Effector CD8-positive, alpha-beta T cell (primary cell): ENCODE measurements at regions not wholly inside any gene's neighbourhood (a gene's known extent, or its start where the extent isn't known, plus 50 kb on each side); places are given as distances from the start of the nearest gene placed in this dataset.
"Not testable (repeated sequence)": the region's sequence is repeated elsewhere in the genome, so short reads cannot be mapped to it uniquely, and the experiment has no call there.

ENCODE experiments used
- DNase-seq: peaks from one replicate; lab custom pipeline; 2025; lab: John Stamatoyannopoulos, UW

DNA sequence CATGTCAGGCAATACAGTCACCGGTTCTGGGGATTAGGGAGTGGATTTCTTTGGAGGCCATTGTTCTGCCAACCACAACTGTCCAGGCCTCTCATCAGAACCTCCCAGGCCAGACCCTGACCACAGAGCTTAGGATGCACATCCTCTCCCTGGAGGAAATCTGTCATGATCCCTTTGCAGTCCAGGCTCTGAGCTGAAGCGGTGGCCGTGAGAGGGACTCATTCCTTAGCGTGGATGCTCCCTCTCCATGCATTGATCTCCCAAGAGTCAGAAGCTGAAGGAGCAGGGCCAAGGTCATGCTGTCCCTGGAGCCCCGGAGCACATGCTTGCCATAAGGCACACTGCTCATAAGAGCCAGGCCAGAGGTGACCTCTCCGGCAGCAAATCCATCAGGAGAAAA is 181.4 kb downstream of the COPRS start:
- DNase-seq, result no peak

DNA sequence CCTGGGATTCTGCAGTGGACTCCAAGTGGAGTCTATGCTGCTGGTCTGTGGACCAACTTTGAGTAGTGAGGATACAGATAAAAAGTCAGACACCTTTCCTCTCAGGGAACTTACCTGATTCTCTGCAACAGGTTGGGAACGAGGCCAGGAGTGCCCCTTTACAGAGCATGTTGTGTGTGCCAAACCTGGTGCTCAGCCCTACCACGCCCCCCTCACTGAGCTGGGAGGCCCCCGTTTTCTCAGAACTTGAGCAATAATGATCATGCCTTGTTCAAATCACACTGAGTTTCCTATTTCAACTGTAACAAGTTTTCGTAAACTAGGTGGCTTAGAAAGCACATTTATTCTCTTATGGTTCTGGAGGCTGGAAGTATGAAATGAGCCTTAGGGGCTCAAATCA is 182.0 kb downstream of the COPRS start:
- no peak for DNase-seq

DNA sequence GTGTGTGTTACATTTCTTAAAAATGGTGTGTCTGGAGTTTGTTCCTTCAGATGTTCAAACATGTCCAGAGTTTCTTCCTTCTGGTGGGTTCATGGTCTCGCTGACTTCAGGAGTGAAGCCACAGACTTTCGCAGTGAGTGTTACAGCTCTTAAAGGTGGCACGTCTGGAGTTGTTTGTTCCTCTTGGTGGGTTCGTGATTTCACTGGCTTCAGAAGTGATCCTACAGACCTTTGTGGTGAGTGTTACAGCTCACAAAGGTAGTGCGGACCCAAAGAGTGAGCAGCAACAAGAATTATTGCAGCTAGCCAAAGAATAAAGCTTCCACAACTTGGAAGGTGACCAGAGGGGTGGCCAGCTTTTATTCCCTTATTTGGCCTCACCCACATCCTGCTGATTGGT is 183.7 kb downstream of the COPRS start:
- not testable (repeated sequence) for DNase-seq

DNA sequence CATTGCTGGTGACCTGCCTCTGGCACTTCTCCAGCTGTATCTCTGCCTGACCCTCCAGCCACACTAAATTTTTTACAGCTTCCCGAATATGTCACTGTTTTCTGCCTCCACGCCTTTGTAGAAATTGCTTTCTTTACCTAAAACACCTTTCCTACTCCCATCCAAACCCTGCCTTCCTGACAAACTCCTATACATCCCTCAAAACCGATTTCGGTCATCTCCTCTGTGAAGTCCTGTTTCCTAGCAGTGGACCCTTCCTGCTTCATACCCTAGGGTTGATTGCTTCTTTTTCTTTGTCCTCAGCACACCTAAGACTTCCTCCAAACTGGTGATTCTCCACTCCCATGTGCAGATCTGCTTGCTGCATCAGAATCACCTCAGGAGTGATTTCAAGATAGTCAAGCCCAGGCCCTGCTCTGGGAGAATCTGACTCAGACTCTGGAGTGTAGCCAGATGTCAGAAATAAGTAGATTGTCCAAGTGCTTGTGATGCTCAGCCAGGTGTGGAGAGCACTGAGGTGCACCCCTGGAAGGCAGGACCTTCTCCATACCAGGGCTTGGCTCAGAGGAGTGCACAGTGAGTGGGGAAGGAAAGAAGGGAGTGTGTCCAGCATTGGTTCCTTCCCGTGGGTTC is 184.2 kb downstream of the COPRS start:
- DNase-seq, result no peak

DNA sequence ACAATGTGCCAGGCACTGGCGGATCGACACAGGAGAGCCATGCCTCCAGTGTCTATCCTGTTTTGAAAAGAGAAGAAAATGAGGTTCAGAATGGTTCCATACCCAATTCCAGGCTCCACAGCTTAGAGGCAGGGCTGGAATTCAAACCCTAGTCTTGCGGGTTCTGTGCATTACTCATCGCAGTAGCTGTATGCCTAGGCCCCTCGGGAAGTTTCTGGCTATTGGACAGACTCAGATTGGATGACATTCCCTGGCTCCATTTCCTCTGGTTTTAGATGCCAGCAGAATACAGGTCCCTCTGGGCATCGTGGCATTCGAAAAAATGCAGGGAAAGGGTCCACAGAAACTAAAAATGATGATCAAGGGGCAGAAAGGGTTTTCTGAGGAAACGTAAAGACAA is 184.7 kb downstream of the COPRS start:
- no peak for DNase-seq

DNA sequence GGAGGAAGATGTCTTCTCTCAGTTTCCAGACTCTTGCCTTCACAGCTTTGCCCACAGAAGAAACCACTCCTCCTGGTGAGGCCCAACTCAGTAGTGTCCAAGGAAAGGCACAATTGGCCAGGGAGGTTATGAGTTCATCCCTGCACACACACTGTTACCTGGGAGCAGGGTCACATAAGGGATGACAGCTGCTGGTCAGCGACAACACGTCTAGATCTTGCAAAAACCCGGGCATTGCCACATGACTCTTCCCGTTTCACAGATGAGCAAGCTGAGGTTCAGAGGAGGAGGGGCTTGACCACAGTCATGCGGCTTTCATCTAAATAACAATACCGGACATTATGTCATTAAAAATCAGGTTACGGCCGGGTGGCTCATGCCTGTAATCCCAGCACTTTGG is 186.0 kb downstream of the COPRS start:
- DNase-seq, result no peak

DNA sequence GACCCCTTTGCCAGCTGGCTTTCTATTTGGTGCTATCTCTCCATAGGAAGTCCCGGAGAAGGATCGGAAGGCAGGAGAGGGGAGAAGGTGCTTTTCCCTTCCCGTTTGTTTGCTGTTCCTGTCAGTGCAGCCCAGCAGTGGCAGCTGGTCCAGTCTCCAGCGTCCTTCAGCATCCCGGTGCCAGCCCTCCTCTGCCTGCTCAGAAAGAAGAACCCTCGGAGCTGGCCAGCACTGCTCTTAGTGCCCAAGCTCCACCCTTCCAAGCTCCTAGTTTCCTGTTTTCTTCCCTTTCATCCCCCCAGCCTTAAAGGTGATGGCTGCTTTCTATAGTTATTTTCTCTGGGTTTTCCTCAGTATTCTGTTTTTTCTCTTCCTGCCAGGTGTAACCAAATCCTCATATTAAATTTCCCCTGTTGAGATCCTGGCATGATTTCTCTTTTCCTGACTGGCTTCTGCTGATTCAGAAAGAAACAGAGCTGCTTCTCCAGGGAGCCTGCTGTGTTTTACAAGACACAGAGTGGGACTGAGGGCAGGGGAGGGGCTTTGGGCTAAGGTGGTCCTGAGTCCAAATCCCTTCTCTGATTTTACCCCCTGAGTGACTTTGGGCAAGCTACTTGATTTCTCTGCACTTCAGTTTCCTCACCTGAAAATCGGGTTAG is 186.8 kb downstream of the COPRS start:
- no peak for DNase-seq

DNA sequence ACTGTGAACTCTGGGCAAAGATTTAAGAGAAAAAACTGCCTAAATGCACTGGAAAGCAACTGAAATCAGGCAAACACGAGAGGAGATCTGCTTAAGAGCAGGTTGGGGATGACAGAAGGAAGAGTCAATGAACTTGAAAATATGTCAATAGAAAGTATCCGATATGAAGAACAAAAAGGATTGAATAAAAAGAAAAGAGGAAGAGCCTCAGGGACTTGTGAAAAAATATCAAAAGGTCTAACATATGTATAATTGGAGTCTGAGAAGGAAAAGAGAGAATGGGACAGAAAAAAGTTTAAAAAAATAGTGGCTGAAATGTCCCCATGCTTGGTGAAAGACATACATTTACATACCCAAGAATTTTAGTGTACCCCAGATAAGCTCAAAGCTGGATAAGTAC is 195.5 kb downstream of the COPRS start:
- no peak for DNase-seq

DNA sequence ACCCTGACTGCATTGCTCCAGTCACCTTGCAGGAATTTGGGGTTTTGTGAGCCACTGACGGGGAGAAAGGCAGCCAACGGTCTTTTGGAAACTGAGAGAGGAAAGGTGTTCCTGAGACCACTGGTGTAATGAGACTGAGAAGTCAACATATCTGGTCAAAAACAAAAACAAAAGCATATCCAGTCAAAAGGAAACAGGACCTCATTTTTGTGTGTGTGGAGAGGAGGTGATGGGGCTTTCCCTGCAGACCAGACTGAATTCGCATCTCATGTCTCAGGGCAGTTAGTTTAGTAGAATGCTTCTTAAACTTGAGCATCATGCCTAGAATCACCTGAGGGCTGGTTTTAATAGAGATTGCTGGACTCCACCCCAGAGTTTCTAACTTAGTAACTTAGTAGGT is 198.4 kb downstream of the COPRS start:
- DNase-seq, result no peak

DNA sequence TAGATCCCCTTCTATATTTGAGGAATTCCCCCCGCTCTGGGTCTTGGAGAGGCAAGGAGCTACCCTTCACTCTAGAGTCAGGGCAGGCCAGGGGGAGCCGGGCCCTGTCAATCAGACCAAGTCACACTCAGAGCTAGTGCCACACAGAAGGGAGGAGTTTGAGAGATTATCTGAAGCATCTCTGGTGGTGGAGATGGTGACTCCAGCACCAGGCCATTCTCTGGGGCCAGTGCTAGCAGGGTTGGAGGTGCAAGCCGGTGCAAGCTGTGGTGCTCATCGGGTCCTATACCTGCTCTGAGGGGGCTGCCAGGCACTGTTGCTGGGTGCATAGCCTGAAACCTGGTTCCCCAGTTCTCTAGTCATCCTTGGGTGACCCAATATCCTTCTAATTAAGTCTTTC is 201.2 kb downstream of the COPRS start:
- no peak for DNase-seq

DNA sequence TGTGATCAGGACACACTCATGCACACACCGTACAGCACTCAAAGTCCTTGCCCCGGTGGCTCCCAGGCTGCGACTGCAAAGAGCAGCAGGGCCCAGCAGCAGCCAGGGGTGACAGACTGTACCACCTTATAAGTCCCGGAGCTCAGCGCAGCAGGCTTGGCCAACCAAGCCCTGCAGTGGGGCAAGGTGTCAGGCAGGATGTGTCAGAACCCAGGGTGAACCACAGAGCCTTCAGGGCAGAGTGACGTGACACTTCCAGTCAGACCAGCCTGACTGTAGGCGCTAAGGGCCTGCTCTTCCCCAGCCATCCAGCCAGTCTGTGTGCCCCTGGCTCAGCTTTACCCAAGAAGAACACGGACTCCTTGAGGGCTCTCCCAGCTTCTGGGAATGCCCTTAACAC is 204.1 kb downstream of the COPRS start:
- DNase-seq, result peak; percentile 1

DNA sequence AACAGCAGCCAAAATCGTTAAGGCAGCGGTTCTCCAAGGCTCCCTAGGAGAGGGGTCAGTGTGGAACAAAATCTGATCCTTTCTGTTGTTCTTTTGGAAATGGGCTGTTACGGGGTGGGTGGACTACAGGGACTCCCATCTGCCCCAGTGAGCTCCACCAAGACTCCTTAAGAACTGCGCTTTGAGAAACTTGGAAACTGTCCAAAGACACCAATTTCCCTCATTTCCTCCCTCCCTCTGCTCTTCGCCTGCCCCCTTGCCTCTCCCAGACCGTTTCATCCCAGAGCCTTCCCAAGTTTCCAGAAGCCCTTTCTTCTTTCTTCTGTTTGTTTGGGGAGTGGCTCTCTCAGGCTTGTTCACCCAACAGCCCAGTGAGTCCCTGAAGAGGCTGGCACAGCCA is 205.4 kb downstream of the COPRS start:
- no peak for DNase-seq

DNA sequence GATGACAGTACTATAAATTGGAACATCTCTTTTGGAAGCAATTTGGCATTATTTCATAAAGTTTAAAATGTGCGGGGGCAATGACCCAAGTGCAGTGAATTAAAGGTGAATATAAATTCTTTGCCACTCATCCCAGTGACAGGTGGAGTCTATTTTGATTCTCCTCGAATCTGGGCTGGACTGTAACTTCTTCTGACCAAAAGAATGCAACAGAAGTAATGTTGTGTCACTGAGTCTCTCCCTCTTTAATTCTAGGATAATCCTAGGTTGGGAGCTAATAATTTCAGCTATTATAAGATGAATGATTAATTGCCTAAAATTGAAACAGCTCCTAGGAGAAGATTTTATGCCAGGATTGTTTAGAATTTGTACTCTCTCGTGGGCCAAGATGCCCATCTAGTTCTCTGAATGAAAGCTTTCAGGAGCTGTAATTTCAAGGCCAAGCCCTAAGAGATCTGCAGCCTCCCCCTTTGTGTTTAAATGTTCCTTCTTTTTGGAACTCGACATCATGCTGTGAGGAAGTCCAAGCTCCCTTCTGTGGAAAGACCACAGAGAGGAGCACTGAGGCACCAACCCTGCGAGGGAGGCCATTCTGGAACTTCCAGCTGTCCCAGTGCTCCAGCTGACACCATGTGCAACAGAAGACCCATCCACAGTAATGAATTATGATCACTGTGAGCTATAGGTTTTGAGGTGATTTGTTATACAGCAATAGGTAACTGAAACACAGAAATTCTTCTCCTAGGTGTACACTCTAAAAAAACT is 208.1 kb downstream of the COPRS start:
- no peak for DNase-seq

DNA sequence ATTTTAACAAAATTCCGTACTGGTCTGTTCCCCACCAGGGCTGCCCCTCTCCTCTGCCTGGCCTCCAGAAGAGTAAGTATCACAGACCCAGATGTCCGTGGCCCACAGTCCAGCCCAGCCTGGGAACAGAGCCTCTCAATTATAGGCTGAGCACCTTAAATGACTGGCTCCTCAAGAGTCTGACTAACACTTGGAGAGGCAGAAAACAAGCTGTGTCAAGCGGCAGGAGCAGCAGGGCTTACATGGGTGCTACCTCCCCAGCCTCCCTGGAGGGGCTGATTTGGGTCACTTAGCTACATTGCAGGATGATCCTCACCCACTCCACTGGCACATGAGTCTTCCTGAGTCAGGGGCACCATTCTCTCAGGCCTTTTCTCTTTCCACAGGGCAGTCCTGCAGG is 209.7 kb downstream of the COPRS start:
- DNase-seq, result no peak

DNA sequence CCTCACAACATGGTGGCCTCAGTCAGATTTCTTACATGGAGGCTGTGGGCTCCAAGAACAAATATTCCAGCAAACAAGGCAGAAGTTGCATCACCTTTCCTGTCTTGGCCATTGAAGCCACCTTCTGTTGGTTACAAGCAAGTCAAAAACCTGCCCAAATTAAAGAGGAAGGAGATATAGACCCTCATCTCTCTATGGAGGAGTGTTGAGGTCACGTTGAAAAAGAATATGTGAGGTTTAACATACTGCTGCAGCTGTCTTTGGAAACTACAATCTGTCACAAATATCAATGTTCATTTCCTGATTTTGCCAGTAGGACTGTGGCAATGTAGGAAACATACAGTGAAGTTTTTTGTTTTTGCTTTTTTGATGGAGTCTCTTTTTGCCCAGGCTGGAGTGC is 211.4 kb downstream of the COPRS start:
- no peak for DNase-seq

DNA sequence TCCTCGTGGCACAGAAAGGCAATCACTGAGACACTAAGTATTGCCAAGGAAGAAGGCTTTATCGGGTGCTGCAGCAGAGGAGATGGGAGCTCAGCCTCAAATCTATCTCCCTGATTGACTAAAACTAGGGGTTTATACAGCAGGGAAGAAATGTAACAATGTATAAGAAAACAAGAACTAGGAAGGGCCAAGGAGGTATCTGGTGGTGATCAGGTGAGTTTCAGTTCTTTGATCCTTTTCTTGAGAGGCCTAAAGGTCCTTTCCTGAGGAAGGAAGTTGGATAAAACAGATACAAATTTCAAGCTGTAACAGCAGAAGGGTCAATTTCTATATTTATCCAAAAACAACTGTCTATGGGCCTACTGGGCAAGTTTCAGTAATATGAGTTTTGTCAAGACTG is 212.4 kb downstream of the COPRS start:
- no peak for DNase-seq

DNA sequence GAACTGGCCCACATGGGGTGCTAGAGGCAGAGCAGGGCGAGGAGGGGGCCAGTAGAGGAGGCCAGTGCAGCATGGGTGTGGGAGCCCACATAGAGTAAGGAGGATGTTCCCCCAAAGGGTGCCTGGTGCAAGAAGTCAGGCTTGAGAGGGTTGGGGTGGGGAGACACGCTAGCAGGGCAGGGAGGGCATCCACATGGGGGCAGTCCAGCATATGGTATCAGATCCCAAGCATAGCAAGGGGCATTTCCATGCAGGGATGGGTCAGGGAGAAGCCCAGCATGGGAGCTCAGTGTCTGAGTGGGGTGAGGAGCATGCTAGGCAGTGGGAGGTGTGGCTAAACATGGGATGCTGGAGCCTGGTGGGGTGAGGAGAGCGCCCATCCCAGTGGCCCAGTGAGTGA is 213.7 kb downstream of the COPRS start:
- no peak for DNase-seq

DNA sequence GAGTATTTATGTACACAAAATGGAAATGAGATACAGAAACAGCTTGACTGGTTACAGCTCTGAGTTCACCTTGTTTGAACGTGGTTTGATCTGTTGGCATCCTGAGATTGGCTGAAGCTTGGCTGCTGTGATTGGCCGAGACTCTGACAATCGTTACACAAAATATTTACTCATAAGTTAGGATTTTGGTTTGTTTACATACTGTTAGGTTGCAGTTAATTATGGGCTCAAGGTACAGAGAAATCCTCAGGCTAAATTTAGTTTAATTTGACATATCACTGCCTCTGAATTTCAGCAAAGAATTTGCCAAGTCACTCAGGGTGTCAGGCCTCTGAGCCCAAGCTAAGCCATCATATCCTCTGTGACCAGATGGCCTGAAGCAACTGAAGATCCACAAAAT is 227.3 kb downstream of the COPRS start:
- DNase-seq, result no peak

DNA sequence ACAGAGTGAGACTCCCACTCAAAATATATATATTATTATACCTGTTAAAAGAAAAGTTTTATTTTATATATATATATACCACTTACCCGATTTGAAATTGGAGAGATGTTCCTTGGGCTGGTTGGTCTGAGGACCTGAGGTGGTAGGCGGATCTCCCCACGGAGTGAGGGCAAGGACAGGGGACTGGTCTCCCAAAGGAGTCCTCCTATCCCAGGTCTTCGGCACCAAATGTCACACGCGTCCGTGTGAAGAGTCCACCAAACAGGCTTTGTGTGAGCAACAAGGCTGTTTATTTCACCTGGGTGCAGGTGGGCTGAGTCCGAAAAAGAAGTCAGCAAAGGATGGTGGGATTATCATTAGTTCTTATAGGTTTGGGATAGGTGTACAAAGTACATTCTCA is 228.2 kb downstream of the COPRS start:
- DNase-seq, result not testable (repeated sequence)

DNA sequence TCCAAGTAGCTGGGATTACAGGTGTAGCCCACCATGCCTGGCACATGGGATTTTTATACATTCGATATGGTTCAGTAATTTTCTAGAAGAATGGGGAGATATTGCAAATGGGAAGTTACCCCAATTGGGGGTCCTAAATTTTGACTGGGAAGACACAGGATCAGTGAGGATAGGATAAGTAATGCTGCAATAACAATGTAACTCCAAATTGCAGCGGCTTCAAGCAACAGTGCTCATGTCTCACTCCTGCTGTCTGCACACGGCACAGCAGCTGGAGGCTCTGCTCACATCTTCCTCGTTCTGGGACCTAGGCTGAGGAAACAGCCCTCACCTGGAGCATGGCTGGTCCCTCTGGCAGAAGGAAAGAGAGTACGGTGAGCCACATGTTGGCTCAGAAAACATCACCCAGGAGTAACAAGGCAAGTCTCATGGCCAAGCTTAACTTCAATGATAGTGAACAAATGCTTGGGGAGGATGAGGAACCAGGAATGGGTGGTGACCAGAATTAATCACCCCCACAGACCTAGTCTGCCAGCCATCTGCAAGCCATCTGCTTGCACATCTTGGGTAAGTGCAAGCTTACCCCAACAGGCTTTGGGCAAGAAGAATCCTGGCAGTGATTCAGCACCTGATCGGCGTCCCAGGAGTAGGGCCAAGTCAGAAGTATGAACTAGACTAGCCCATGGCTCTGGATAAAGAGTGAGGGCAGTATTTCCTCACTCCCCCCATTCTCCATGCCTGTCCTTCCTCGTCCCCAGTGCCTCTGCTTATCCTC is 229.2 kb downstream of the COPRS start:
- DNase-seq, result no peak

DNA sequence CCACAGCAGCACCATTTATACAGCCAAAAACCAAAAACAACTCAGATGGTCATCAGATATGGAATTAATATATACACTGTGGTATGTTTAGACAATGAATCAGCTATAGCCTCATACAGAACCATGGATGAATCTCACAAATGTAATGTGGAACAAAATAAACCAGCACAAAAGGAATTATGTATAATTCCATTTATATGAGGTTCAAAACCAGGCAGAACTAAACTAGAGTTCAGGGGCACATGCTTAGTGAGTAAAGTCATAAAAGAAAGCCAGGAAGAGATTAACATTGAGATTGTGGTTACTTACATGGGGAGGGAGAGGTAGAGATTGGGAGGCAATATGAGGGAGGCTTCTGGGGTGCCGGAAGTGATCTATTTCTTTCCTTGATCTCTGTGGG is 231.1 kb downstream of the COPRS start:
- DNase-seq, result no peak

DNA sequence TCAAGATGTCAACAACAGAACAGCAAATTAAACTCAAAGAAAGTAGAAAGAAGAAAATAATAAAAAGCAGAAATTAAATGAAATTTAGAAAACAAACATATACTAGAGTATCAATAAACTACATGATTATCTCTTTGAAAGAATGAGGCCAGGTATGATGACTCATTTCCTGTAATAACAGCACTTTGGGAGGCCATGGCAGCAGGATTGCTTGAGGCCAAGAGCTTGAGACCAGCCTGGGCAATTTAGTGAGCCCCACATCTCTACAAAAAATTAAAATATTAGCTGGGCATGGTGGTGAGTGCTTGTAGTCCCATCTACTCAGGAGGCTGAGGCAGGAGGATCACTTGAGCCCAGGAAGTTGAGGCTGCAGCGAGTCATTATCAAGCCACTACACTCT is 232.5 kb downstream of the RAB11FIP4 start:
- DNase-seq, result no peak

DNA sequence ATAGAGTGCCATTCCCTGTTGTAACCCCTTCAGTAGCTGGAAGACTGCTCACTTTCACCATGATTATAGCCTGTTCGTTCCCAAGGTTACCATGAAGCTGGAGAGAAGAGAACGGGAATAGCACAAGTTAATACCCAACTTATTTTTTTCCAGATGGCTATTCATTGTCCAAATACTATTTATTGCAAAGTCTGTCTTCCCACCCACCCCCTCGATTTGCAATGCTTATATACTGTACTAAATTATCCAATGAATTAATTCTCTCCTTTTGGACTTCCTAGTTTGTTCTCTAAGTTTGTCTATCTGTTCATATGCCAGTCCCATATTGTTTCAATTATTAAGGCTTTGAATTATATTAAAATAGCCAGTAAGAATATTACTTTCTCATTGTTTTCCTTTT is 231.0 kb downstream of the RAB11FIP4 start:
- no peak for DNase-seq
